GM18505 (cell line): ENCODE measurements at regions not wholly inside any gene's neighbourhood (a gene's known extent, or its start where the extent isn't known, plus 50 kb on each side); places are given as distances from the start of the nearest gene placed in this dataset.

Experiments used
- ATAC-seq: cut with Tn5 transposase; IDR thresholded peaks from one replicate; pipeline ENCODE4 v1.9.1; 2021; ENCODE audit not compliant: unreplicated experiment
- POLR2A ChIP-seq: IDR thresholded peaks from 4 replicates; pipeline ENCODE4 v1.6.1; 2011; ENCODE audit warnings: borderline replicate concordance; ENCODE audit not compliant: insufficient read depth, insufficient read length; ENCODE audit errors: extremely low read depth

GRCh38 chr10:3987143-3987974 lies 202.3 kb upstream of the KLF6 start:
- no peak for ATAC-seq
- TF ChIP-seq POLR2A, result no peak

DNA sequence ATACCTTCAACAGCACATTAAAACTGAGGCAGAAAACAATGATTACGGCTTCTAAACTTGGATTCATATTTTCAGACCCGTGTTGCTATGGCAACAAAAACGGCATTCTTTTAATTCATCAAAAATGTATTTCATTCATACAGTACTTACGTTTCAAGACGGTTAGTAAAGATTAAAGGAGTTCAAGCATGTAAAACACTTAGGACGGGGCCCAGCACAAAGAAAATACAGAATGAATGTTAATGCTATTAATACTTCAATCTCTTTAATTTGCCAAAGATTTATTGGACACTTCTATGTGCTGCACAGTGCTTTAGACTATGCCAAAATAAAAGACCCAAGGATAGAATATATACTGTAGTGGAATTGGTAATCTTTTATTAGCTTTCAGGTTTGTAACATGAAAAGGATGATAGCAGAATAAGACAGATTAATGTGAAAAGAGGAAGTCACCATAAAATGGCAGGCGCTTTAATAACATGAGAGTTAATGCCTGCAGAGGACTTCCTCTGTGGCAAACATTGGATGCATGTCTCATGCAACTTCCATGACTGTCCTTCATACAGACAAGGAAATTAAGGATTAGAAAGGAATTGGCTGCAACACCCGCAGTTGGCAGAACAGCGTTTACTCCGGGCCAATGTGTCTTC lies 201.6 kb upstream of the KLF6 start:
- no peak for ATAC-seq
- TF ChIP-seq POLR2A, result no peak

DNA sequence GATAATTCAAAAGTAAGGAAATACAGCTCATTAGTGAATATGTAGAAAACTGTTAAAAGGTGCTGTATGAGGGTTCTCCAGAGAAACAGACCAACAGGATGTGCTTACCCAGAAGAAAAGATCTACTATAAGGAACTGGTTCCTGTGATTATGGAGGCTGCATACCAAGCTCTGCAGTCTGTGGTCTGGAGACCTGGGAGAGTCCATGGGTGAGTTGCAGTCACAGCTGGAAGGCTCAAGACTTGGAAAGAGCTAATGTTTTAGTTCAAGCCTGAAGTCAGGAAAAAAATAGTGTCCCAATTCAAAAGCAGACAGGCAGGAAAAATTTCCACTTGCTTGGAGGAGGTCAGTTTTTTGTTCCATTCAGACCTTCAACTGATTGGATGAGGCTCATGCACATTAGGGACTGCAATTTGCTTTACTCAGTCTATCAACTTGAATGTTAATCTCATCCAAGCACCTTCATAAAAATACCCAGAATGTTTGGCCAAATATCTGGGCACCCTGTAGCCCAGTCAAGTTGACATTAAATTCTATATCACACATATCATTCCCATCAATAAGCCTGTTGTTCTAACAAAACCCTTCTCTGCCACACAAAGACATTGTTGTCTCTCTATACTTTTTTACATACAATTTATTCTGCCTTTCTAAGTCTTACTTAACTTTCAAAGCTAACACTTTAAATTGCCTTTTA lies 197.9 kb upstream of the KLF6 start:
- no peak for ATAC-seq
- TF ChIP-seq POLR2A, result no peak

GRCh38 chr10:3981300-3981699 lies 196.3 kb upstream of the KLF6 start:
- TF ChIP-seq POLR2A, result no peak
- ATAC-seq, result no peak

GRCh38 chr10:3980660-3981059 lies 195.7 kb upstream of the KLF6 start:
- ATAC-seq, result no peak
- TF ChIP-seq POLR2A, result no peak

DNA sequence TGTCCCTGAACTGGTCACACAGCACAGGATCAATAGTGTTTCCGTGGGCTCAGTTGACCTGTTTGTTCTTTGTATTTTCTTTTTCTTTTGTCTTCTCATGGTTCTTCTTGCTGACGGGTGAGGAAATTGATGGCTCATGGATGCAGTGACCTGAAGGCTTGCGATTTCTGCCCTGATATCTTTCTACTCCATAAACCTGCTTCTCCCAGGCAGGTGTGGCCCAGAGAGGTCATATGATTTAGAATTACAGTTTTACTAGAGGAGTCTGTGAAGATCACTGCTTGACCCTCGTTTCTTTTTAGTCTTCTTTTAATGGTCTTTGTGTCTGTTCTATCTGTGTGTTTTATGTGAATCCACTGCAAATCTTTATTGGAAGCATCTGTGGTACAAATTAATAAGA lies 195.1 kb upstream of the KLF6 start:
- ATAC-seq, result no peak
- no peak for TF ChIP-seq POLR2A

DNA sequence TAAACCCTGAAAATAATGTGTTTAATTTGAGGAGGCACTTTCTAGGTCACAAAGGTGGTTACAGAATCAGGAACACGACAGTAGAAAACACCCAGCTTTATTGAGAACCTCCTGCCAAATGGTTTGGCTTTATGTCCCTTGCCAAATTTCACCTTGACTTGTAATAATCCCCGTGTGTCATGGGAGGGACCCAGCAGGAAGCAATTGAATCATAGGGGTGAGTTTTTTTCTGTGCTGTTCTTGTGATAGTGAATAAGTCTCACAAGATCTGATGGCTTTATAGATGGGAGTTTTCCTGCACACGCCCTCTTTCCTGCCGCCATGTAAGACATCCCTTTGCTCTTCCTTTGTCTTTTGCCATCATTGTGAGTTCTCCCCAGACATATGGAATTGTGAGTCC lies 193.8 kb upstream of the KLF6 start:
- no peak for TF ChIP-seq POLR2A
- no peak for ATAC-seq

DNA sequence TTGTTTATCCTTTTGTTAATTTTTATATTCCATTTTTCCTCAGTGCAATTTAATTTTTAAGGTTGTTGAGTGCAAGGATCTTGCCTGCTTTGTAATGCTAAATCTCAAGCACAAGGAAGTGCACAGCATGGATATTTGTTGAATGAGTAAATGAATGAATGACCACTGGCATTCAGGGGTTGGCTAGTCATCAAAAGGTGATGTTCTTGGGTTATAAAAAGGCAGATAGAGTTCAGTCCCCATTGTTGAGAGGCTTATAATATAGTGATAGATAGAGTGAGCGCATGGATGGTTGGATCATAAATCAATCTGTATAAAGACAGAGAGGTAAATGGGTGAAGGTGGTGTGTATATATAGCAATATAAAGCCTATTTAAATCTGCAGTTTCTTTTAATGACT lies 193.2 kb upstream of the KLF6 start:
- ATAC-seq, result no peak
- TF ChIP-seq POLR2A, result no peak

DNA sequence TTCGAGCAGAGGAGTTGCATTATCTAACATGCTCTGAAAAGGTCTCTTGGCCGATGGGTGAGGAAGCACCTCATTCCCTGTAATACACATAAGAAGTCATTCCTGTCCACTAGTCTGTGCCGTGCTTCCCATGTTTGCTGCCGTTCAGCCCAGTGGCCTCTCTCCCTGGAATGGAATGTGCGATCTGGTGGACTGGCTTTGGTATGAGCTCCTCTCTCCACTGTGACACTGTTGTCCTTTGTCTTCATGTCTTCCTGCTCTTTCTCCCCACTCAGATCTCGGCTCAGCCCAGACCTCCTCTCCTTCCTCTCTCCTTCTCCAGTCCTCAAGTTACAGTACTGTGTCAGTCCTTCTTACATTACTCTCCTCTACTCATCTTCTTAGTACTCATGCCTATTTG lies 192.8 kb upstream of the KLF6 start:
- no peak for TF ChIP-seq POLR2A
- no peak for ATAC-seq

GRCh38 chr10:3976718-3977117 lies 191.7 kb upstream of the KLF6 start:
- no peak for ATAC-seq
- TF ChIP-seq POLR2A, result no peak

- TF ChIP-seq POLR2A, result no peak
- no peak for ATAC-seq
Observed at GRCh38 chr10:3976171-3976570, 191.2 kb upstream of the KLF6 start.

DNA sequence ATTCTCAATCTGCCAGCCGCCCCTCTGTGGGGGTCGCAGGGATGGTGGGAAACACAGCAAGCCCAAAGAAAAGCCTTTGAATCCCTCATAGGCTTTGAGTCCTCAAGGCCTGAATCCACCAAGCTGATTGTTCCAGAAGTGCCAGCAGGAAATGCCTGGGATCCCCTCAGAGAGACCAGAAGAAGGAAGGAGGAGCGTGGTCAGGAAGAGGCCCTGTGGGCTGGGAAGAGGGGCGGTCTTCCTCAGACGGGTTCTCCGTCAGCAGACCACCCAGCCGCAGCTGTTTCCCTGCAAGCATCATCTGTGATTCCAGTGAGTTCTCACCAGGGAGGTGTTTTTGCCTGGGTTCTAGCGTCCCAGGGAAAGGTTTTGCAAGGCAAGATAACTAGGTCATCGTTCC lies 190.0 kb upstream of the KLF6 start:
- ATAC-seq, result no peak
- no peak for TF ChIP-seq POLR2A

- ATAC-seq, result no peak
- TF ChIP-seq POLR2A, result no peak
Observed at GRCh38 chr10:3972460-3973301, 187.7 kb upstream of the KLF6 start.
